Neuronal stem cell (in vitro differentiated cells): ENCODE measurements at regions not wholly inside any gene's neighbourhood (a gene's known extent, or its start where the extent isn't known, plus 50 kb on each side); places are given as distances from the start of the nearest gene placed in this dataset.

ENCODE experiments used
- DNase-seq: peaks from one replicate; pipeline ENCODE4 v3.0.0-alpha.2; 2013; ENCODE audit warnings: low spot score
- H2AFZ ChIP-seq: one replicate; pipeline ENCODE4 v1.6.1; 2013; ENCODE audit warnings: mild to moderate bottlenecking, low read length, inconsistent platforms
- H2AK5ac ChIP-seq: 2 replicates; pipeline ENCODE4 v1.6.1; 2013; ENCODE audit warnings: low read depth, mild to moderate bottlenecking, inconsistent platforms, low read length, moderate library complexity, mixed read lengths
- H2BK120ac ChIP-seq: 2 replicates; pipeline ENCODE4 v1.6.1; 2013; ENCODE audit warnings: low read depth, mild to moderate bottlenecking, inconsistent platforms, low read length, moderate library complexity, mixed read lengths
- H2BK12ac ChIP-seq: one replicate; pipeline ENCODE4 v1.6.1; 2013; ENCODE audit warnings: low read length, inconsistent platforms
- H2BK15ac ChIP-seq: 2 replicates; pipeline ENCODE4 v1.6.1; 2013; ENCODE audit warnings: mild to moderate bottlenecking, low read length, inconsistent platforms, mixed read lengths
- H2BK5ac ChIP-seq: one replicate; pipeline ENCODE4 v1.6.1; 2013; ENCODE audit warnings: inconsistent platforms, mild to moderate bottlenecking, low read length, moderate library complexity
- H3K14ac ChIP-seq: one replicate; pipeline ENCODE4 v1.6.1; 2013; ENCODE audit warnings: low read length, inconsistent platforms
- H3K18ac ChIP-seq: 2 replicates; pipeline ENCODE4 v1.6.1; 2013; ENCODE audit warnings: low read length, inconsistent platforms
- H3K23ac ChIP-seq: 2 replicates; pipeline ENCODE4 v1.6.1; 2013; ENCODE audit warnings: low read depth, mild to moderate bottlenecking, mixed read lengths, low read length, inconsistent platforms; ENCODE audit not compliant: poor library complexity
- H3K27ac ChIP-seq: replicated peaks from 3 replicates; pipeline ENCODE4 v1.5.1; 2013; ENCODE audit warnings: low read length, inconsistent platforms
- H3K27me3 ChIP-seq, 3 experiments: 2 replicates each; pipeline ENCODE4 v1.6.1; 2013; ENCODE audit warnings: low read length in 3 of 3, mild to moderate bottlenecking in 2 of 3, inconsistent platforms in 1 of 3, low read depth in 1 of 3, mixed read lengths in 1 of 3, moderate library complexity in 1 of 3; ENCODE audit not compliant: control insufficient read depth in 3 of 3, insufficient read depth in 3 of 3
- H3K36me3 ChIP-seq, 2 donors: replicated peaks in 1 of 2; 2 replicates each; pipeline ENCODE4 v1.6.1; 2013; ENCODE audit warnings: low read length in 2 of 2; ENCODE audit not compliant: control insufficient read depth in 2 of 2, insufficient read depth in 2 of 2
- H3K4ac ChIP-seq: 2 replicates; pipeline ENCODE4 v1.6.1; 2013; ENCODE audit warnings: inconsistent platforms, mild to moderate bottlenecking, low read length, moderate library complexity
- H3K4me1 ChIP-seq, 2 donors: 1 replicate in 1 of 2; 2 replicates in 1 of 2; pipeline ENCODE4 v1.6.1; 2013; ENCODE audit warnings: low read length in 2 of 2, low read depth in 1 of 2; ENCODE audit not compliant: control insufficient read depth in 2 of 2, insufficient read depth in 1 of 2
- H3K4me2 ChIP-seq: one replicate; pipeline ENCODE4 v1.6.1; 2013; ENCODE audit warnings: mild to moderate bottlenecking, low read length, inconsistent platforms; ENCODE audit not compliant: insufficient read depth, poor library complexity, severe bottlenecking
- H3K4me3 ChIP-seq, 2 donors: 2 replicates each; pipeline ENCODE4 v1.5.1; 2013; ENCODE audit warnings: low read length in 2 of 2, mild to moderate bottlenecking in 2 of 2, inconsistent platforms in 1 of 2, moderate library complexity in 1 of 2
- H3K79me1 ChIP-seq: one replicate; pipeline ENCODE4 v1.6.1; 2013; ENCODE audit warnings: low read depth, mild to moderate bottlenecking, inconsistent platforms, low read length, moderate library complexity
- H3K9ac ChIP-seq: one replicate; pipeline ENCODE4 v1.6.1; 2013; ENCODE audit warnings: mild to moderate bottlenecking, low read depth, low read length, inconsistent platforms; ENCODE audit not compliant: poor library complexity
- H3K9me3 ChIP-seq, 2 donors: replicated peaks in 1 of 2; 2 replicates each; pipeline versions ENCODE3 to v1.6.1; 2013; ENCODE audit warnings: low read length in 2 of 2, mild to moderate bottlenecking in 2 of 2, inconsistent platforms in 1 of 2, low read depth in 1 of 2, mixed read lengths in 1 of 2, moderate library complexity in 1 of 2; ENCODE audit not compliant: control insufficient read depth in 2 of 2, insufficient read depth in 1 of 2
- H4K8ac ChIP-seq: one replicate; pipeline ENCODE4 v1.6.1; 2013; ENCODE audit warnings: low read depth, mild to moderate bottlenecking, inconsistent platforms, low read length, moderate library complexity
- H4K91ac ChIP-seq: one replicate; pipeline ENCODE4 v1.6.1; 2013; ENCODE audit warnings: low read length, low read depth, mild to moderate bottlenecking, inconsistent platforms; ENCODE audit not compliant: poor library complexity
- WGBS, 2 donors: extraction: QIAGEN DNeasy Blood & Tissue Kit; methylation state at CpG; one replicate each; pipeline ENCODE4 v1.1.7; 2013; ENCODE audit warnings: missing lambda C conversion rate in 2 of 2, mixed read lengths in 1 of 2; ENCODE audit not compliant: insufficient read length in 2 of 2, insufficient replicate concordance in 1 of 2; ENCODE audit errors: extremely low coverage in 2 of 2; 5-methylcytosine and 5-hydroxymethylcytosine counted together

DNA sequence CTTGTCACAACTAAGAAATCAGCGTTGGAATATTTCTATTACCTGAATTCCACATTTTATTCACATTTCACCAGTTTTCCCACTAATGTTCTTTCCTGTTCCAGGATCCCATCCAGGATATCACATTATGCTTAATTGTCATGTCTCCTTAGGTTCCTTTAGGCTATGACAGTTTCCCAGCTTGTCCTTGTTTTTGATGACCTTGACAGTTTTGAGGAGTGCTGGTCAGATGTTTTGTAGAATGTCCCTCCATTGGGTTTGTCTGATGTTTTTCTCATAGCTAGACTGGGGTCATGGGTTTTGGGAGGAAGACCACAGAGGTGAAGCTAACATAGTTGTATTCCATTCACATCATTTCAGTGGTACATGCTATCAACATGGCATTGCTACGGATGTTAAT is 80.8 kb upstream of the HEPHL1 start:
- no peak overlapping the region for H2AK5ac ChIP-seq
- no CpG with 5 or more reads among the region's 2 CpGs for WGBS, 2 donors

DNA sequence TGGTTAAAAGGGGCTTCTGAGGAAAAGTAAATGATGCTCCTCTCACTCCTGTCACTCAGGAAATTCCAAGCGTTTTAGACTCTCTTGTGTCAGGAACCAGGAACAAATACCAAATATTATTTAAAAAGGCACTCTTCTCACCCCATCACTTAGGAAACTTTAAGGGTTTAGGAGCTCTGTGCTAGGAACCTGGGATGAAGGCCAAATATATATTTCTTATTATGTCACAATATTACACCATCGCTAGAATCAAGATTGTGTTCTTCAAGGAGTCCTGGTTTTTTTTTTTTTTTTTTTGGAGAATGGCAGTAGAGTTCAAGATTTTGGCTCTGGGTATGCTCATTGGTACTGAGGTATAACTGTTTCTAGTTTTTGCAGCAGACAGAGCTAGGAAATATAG is 79.0 kb upstream of the HEPHL1 start:
- no peak overlapping the region for H2BK120ac ChIP-seq
- H3K4me2 ChIP-seq = no peak overlapping the region
- no peak overlapping the region for H3K27ac ChIP-seq
- no peak overlapping the region for H3K18ac ChIP-seq
- H3K4ac ChIP-seq = no peak overlapping the region
- no peaks in the 10 kb centered on the region for H3K27me3 ChIP-seq
- no peak overlapping the region for H2AK5ac ChIP-seq
- H3K23ac ChIP-seq = no peak overlapping the region
- H3K36me3 ChIP-seq = no peaks in the 10 kb centered on the region
- no peak overlapping the region for H4K91ac ChIP-seq
- no peak for DNase-seq
- H2AFZ ChIP-seq = no peak overlapping the region
- H4K8ac ChIP-seq = no peak overlapping the region
- no peak overlapping the region for H2BK5ac ChIP-seq
- H3K14ac ChIP-seq = no peak overlapping the region
- H3K79me1 ChIP-seq = no peaks in the 10 kb centered on the region
- H2BK12ac ChIP-seq = no peak overlapping the region
- no peaks in the 10 kb centered on the region for H3K4me1 ChIP-seq
- no peak overlapping the region for H3K9ac ChIP-seq
- H3K9me3 ChIP-seq = no peaks in the 10 kb centered on the region
- no CpG with 5 or more reads among the region's 2 CpGs for WGBS, 2 donors
- H2BK15ac ChIP-seq = no peak overlapping the region
- H3K4me3 ChIP-seq = no peak overlapping the region

More for the DNA sequence above, 80.8 kb upstream of the HEPHL1 start:
- no peak overlapping the region for H3K14ac ChIP-seq
- H3K4ac ChIP-seq = no peak overlapping the region
- no peak overlapping the region for H4K91ac ChIP-seq
- no peaks in the 10 kb centered on the region for H3K9me3 ChIP-seq
- no peak overlapping the region for H3K27ac ChIP-seq
- no peak overlapping the region for H2BK12ac ChIP-seq
- no peak overlapping the region for H2BK5ac ChIP-seq
- H3K79me1 ChIP-seq = no peaks in the 10 kb centered on the region
- H3K23ac ChIP-seq = no peak overlapping the region
- H2AFZ ChIP-seq = no peak overlapping the region
- no peaks in the 10 kb centered on the region for H3K4me1 ChIP-seq
- H3K4me2 ChIP-seq = no peak overlapping the region
- H4K8ac ChIP-seq = no peak overlapping the region
- H3K27me3 ChIP-seq = no peaks in the 10 kb centered on the region
- H3K9ac ChIP-seq = no peak overlapping the region
- H2BK120ac ChIP-seq = no peak overlapping the region
- H3K4me3 ChIP-seq = no peak overlapping the region
- DNase-seq = no peak
- H3K36me3 ChIP-seq = no peaks in the 10 kb centered on the region
- no peak overlapping the region for H2BK15ac ChIP-seq
- H3K18ac ChIP-seq = no peak overlapping the region

DNA sequence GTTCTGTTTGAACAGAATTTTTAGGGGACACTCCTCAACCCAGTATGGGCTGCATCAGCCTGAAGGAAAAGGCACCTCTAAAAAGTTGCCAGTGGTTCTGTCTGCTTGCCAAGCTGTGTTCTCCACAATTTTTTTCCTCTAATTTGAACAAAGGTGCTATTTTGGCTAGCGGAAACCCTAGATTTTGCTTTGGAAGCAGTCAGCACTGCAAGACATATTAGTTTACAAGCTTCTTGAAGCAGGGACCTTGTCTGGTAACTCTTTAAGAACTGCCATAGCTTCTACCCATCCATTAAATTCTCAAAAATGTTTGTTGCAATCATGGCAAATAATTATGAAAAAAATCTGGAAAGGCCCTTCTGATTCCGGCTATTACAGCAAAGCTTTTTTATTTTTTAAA is 75.6 kb upstream of the HEPHL1 start:
- no peak overlapping the region for H3K18ac ChIP-seq
- H2BK120ac ChIP-seq = no peak overlapping the region
- H3K79me1 ChIP-seq = no peaks in the 10 kb centered on the region
- H3K9me3 ChIP-seq = no peaks in the 10 kb centered on the region
- no peak overlapping the region for H4K91ac ChIP-seq
- no peak overlapping the region for H2BK12ac ChIP-seq
- no peak for DNase-seq
- no peak overlapping the region for H4K8ac ChIP-seq
- no peak overlapping the region for H2AK5ac ChIP-seq
- no peaks in the 10 kb centered on the region for H3K36me3 ChIP-seq
- no peak overlapping the region for H3K14ac ChIP-seq
- no peak overlapping the region for H2BK15ac ChIP-seq
- H2BK5ac ChIP-seq = no peak overlapping the region
- no peak overlapping the region for H3K27ac ChIP-seq
- H3K23ac ChIP-seq = no peak overlapping the region
- no peak overlapping the region for H3K9ac ChIP-seq
- H3K4ac ChIP-seq = no peak overlapping the region
- no peak overlapping the region for H2AFZ ChIP-seq
- WGBS, 2 donors = no CpG with 5 or more reads among the region's 2 CpGs
- H3K27me3 ChIP-seq = no peaks in the 10 kb centered on the region
- no peak overlapping the region for H3K4me2 ChIP-seq
- H3K4me3 ChIP-seq = no peak overlapping the region
- no peaks in the 10 kb centered on the region for H3K4me1 ChIP-seq

DNA sequence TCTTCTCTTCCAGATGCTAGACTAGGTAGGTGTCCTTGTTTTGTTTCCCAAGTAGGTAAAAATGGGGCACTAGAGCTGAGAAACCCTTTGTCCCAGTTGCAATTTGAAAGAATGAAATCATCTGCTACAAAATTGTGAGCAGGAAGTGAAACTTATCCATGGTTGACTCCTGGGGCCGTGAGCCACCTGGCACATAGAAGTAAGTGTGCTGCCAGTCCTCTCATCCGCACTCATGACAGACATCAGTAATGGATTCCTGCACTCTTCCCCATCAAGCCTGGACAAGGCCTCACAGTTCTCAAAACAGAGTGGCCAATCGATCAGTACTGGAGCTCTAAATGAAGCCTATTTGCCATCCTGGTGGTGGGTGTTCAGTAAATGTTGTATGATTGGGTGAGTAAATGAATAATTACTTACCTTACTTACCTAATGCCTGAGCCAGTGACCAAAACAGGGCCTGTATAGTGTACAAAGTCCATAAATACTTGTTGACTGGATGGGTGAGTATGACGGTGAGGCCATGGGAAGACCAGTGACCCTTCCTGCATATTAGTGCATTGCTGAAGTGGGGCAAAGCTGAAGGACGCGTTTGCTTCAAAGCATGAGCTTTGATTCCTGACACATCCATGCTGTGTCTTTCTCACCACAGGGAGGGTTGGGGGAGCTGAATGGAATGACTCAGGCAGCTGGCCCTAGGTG is 68.9 kb upstream of the HEPHL1 start:
- Histone ChIP-seq H3K27me3 (no peaks in the 10 kb centered on the region), H2AK5ac (no peak overlapping the region), H3K4ac (no peak overlapping the region), H3K4me3 (no peak overlapping the region), H3K23ac (no peak overlapping the region), H3K9me3 (no peaks in the 10 kb centered on the region), H3K79me1 (no peaks in the 10 kb centered on the region), H2BK15ac (no peak overlapping the region), H2AFZ (no peak overlapping the region), H4K91ac (no peak overlapping the region), H3K4me1 (no peaks in the 10 kb centered on the region), H3K27ac (no peak overlapping the region), H2BK120ac (no peak overlapping the region), H4K8ac (no peak overlapping the region), H3K9ac (no peak overlapping the region), H3K14ac (no peak overlapping the region), H3K36me3 (no peaks in the 10 kb centered on the region), H2BK12ac (no peak overlapping the region), H2BK5ac (no peak overlapping the region), H3K4me2 (no peak overlapping the region), H3K18ac (no peak overlapping the region)
- DNase-seq = no peak
- no CpG with 5 or more reads among the region's 6 CpGs for WGBS, 2 donors
